CD14-positive monocyte (primary cell): ENCODE measurements at regions not wholly inside any gene's neighbourhood (a gene's known extent, or its start where the extent isn't known, plus 50 kb on each side); places are given as distances from the start of the nearest gene placed in this dataset.

Source experiments
- DNase-seq, 3 donors: peaks; one replicate each; pipeline ENCODE4 v3.0.0-alpha.2; 2011 to 2022
- H2AFZ ChIP-seq: 2 replicates; pipeline ENCODE4 v1.6.0; 2012; ENCODE audit warnings: mild to moderate bottlenecking, low read depth, low read length, inconsistent platforms; ENCODE audit not compliant: insufficient read depth, poor library complexity, severe bottlenecking
- H3K27ac ChIP-seq, 2 donors: 1 replicate in 1 of 2; 2 replicates in 1 of 2; pipeline ENCODE4 v1.5.1; 2012 to 2013; ENCODE audit warnings: low read length in 2 of 2, control low read depth in 1 of 2, inconsistent platforms in 1 of 2, low read depth in 1 of 2, mild to moderate bottlenecking in 1 of 2
- H3K27me3 ChIP-seq, 2 donors: one replicate each; pipeline versions ENCODE4 v1.6.0 to v1.6.1; 2011 to 2013; ENCODE audit warnings: low read length in 2 of 2; ENCODE audit not compliant: control insufficient read depth in 2 of 2, insufficient read depth in 2 of 2
- H3K36me3 ChIP-seq, 2 donors: replicated peaks in 1 of 2; 1 replicate in 1 of 2; 2 replicates in 1 of 2; pipeline versions ENCODE4 v1.5.1 to v1.6.1; 2012 to 2013; ENCODE audit warnings: low read length in 2 of 2, control low read depth in 1 of 2, inconsistent platforms in 1 of 2, mild to moderate bottlenecking in 1 of 2; ENCODE audit not compliant: insufficient read depth in 2 of 2, control insufficient read depth in 1 of 2
- H3K4me1 ChIP-seq, 2 donors: 1 replicate in 1 of 2; 2 replicates in 1 of 2; pipeline versions ENCODE4 v1.5.1 to v1.6.1; 2012 to 2013; ENCODE audit warnings: low read length in 2 of 2, control low read depth in 1 of 2, inconsistent platforms in 1 of 2, mild to moderate bottlenecking in 1 of 2, moderate library complexity in 1 of 2; ENCODE audit not compliant: insufficient read depth in 2 of 2, control insufficient read depth in 1 of 2
- H3K4me2 ChIP-seq: replicated peaks from 2 replicates; pipeline ENCODE3; 2012; ENCODE audit warnings: low read length, moderate library complexity, mild to moderate bottlenecking; ENCODE audit not compliant: poor library complexity, severe bottlenecking; ENCODE audit errors: extremely low read depth
- H3K4me3 ChIP-seq, 3 experiments: fragments of 200-600 bp in 1 of 3; sonication (generic) in 1 of 3; replicated peaks in 1 of 3; 1 replicate in 2 of 3; 2 replicates in 1 of 3; pipeline ENCODE4 v1.5.1; 2011 to 2013; ENCODE audit warnings: low read length in 3 of 3, mild to moderate bottlenecking in 3 of 3, control low read depth in 2 of 3, low read depth in 2 of 3, inconsistent platforms in 1 of 3, moderate library complexity in 1 of 3
- H3K79me2 ChIP-seq: 2 replicates; pipeline ENCODE4 v1.6.0; 2012; ENCODE audit warnings: mild to moderate bottlenecking, control low read depth, inconsistent platforms, low read length, moderate library complexity; ENCODE audit not compliant: insufficient read depth
- H3K9ac ChIP-seq: 2 replicates; pipeline ENCODE4 v1.6.0; 2017; ENCODE audit warnings: low read length, mild to moderate bottlenecking; ENCODE audit not compliant: insufficient read depth, poor library complexity, severe bottlenecking
- H3K9me3 ChIP-seq, 2 donors: replicated peaks in 1 of 2; 1 replicate in 1 of 2; 2 replicates in 1 of 2; pipeline versions ENCODE4 v1.5.1 to v1.6.1; 2012 to 2013; ENCODE audit warnings: low read length in 2 of 2, control low read depth in 1 of 2; ENCODE audit not compliant: control insufficient read depth in 1 of 2, insufficient read depth in 1 of 2
- H4K20me1 ChIP-seq: 2 replicates; pipeline ENCODE4 v1.6.0; 2012; ENCODE audit warnings: mild to moderate bottlenecking, low read length, control low read depth, moderate library complexity; ENCODE audit not compliant: insufficient read depth
- H3K27ac Mint-ChIP-seq, 7 donors: one replicate each; pipeline ENCODE4 v1.8.0; 2020; ENCODE audit warnings: mild to moderate bottlenecking in 7 of 7, mixed read lengths in 7 of 7, moderate library complexity in 6 of 7, inconsistent platforms in 2 of 7
- H3K27me3 Mint-ChIP-seq, 3 donors: one replicate each; pipeline ENCODE4 v1.8.0; 2021 to 2022; ENCODE audit warnings: low read depth in 3 of 3, mild to moderate bottlenecking in 3 of 3, mixed read lengths in 3 of 3, moderate library complexity in 3 of 3, inconsistent platforms in 1 of 3
- H3K36me3 Mint-ChIP-seq, 2 donors: one replicate each; pipeline ENCODE4 v1.8.0; 2020; ENCODE audit warnings: mixed read lengths in 2 of 2, inconsistent platforms in 1 of 2, mild to moderate bottlenecking in 1 of 2
- H3K4me1 Mint-ChIP-seq: one replicate; pipeline ENCODE4 v1.8.0; 2020; ENCODE audit warnings: mild to moderate bottlenecking, mixed read lengths
- H3K4me3 Mint-ChIP-seq, 2 donors: one replicate each; pipeline ENCODE4 v1.8.0; 2020; ENCODE audit warnings: mild to moderate bottlenecking in 2 of 2, mixed read lengths in 2 of 2, moderate library complexity in 1 of 2
- H3K9me3 Mint-ChIP-seq, 7 donors: one replicate each; pipeline ENCODE4 v1.8.0; 2020 to 2022; ENCODE audit warnings: mixed read lengths in 7 of 7, mild to moderate bottlenecking in 6 of 7, moderate library complexity in 6 of 7, inconsistent platforms in 2 of 7
- CTCF ChIP-seq: fragments of 200-600 bp; IDR thresholded peaks from one replicate; pipeline ENCODE4 v1.8.0; 2022; ENCODE audit warnings: antibody characterized with exemption, mild to moderate bottlenecking
- WGBS: methylation state at CpG from one replicate; pipeline ENCODE4 v1.1.5; 2013; ENCODE audit warnings: missing lambda C conversion rate; ENCODE audit not compliant: insufficient coverage; 5-methylcytosine and 5-hydroxymethylcytosine counted together
- intact Hi-C, 2 donors: fragments of 100-400 bp; cut with micrococcal nuclease; formaldehyde crosslinking; loops; one replicate each; pipeline versions ENCODE4 v1.15.0 to v1.15.1; 2023

GRCh38 chr18:29855637-29856036 lies 1186.9 kb downstream of the DSC3 start:
- Mint-ChIP-seq H3K4me3 (no peak overlapping the region), H3K27ac (no peak overlapping the region), H3K27me3 (no peaks in the 10 kb centered on the region), H3K36me3 (no peaks in the 10 kb centered on the region), H3K9me3 (no peaks in the 10 kb centered on the region), H3K4me1 (no peaks in the 10 kb centered on the region)
- TF ChIP-seq CTCF = no peak
- Histone ChIP-seq H2AFZ (no peak overlapping the region), H3K27ac (no peak overlapping the region), H3K4me1 (no peaks in the 10 kb centered on the region), H3K36me3 (no peaks in the 10 kb centered on the region), H3K4me2 (no peak overlapping the region), H3K4me3 (no peak overlapping the region), H3K9me3 (no peaks in the 10 kb centered on the region), H4K20me1 (no peaks in the 10 kb centered on the region), H3K27me3 (no peaks in the 10 kb centered on the region), H3K9ac (no peak overlapping the region), H3K79me2 (no peaks in the 10 kb centered on the region)
- intact Hi-C loops = no loop called here
- no peak for DNase-seq
- no CpG with 5 or more reads among the region's 1 CpG for WGBS

GRCh38 chr18:29853126-29853525 lies 1189.4 kb downstream of the DSC3 start:
- Histone ChIP-seq H3K9me3 (peaks cover 6 to 12% of the 10 kb centered on the region in 2 donors), H3K9ac (no peak overlapping the region), H3K36me3 (no peaks in the 10 kb centered on the region), H3K4me3 (no peak overlapping the region), H3K27ac (no peak overlapping the region), H3K4me1 (no peaks in the 10 kb centered on the region), H2AFZ (no peak overlapping the region), H3K79me2 (no peaks in the 10 kb centered on the region), H3K4me2 (no peak overlapping the region), H4K20me1 (no peaks in the 10 kb centered on the region), H3K27me3 (no peaks in the 10 kb centered on the region)
- H3K27me3 Mint-ChIP-seq = no peaks in the 10 kb centered on the region
- no peak for DNase-seq
- no peak overlapping the region for H3K27ac Mint-ChIP-seq
- peaks cover 0 to 12% (median 4%) of the 10 kb centered on the region in 7 donors for H3K9me3 Mint-ChIP-seq
- intact Hi-C loops = no loop called here
- no peaks in the 10 kb centered on the region for H3K4me1 Mint-ChIP-seq
- no peak for TF ChIP-seq CTCF
- no peaks in the 10 kb centered on the region for H3K36me3 Mint-ChIP-seq
- no peak overlapping the region for H3K4me3 Mint-ChIP-seq
